GM23338 (cell line): ENCODE measurements at regions not wholly inside any gene's neighbourhood (a gene's known extent, or its start where the extent isn't known, plus 50 kb on each side); places are given as distances from the start of the nearest gene placed in this dataset.

Source experiments
- ATAC-seq: fragments of 200-7000 bp; cut with Tn5 transposase; 3 replicates; pipeline ENCODE4 v1.9.1; 2020
- DNase-seq: peaks from one replicate; pipeline ENCODE4 v3.0.0-alpha.2; 2015; ENCODE audit warnings: low spot score
- H2AFZ ChIP-seq: fragments of 200-600 bp; sonication (generic); 2 replicates; pipeline ENCODE4 v1.8.0; 2016; ENCODE audit warnings: antibody characterized with exemption, mild to moderate bottlenecking, moderate library complexity
- H3F3A ChIP-seq: fragments of 200-600 bp; sonication (generic); replicated peaks from 2 replicates; pipeline ENCODE4 v1.8.0; 2017; ENCODE audit warnings: antibody characterized with exemption, mixed run types, low read depth
- H3K27ac ChIP-seq: fragments of 200-600 bp; sonication (generic); 2 replicates; pipeline ENCODE4 v1.6.1; 2016; ENCODE audit warnings: low read depth
- H3K27me3 ChIP-seq: fragments of 200-600 bp; sonication (generic); 2 replicates; pipeline ENCODE4 v1.8.0; 2016; ENCODE audit warnings: mild to moderate bottlenecking, mixed run types, moderate library complexity; ENCODE audit not compliant: insufficient read depth
- H3K36me3 ChIP-seq: fragments of 200-600 bp; sonication (generic); 2 replicates; pipeline ENCODE4 v1.8.0; 2016; ENCODE audit warnings: mild to moderate bottlenecking; ENCODE audit not compliant: insufficient read depth
- H3K4me1 ChIP-seq: fragments of 200-600 bp; sonication (generic); 2 replicates; pipeline ENCODE4 v1.8.0; 2016; ENCODE audit warnings: mild to moderate bottlenecking, moderate library complexity; ENCODE audit not compliant: insufficient read depth
- H3K4me2 ChIP-seq: fragments of 200-600 bp; sonication (generic); 2 replicates; pipeline ENCODE4 v1.7.1; 2017; ENCODE audit warnings: mixed run types
- H3K4me3 ChIP-seq: fragments of 200-600 bp; sonication (generic); 2 replicates; pipeline ENCODE4 v1.6.1; 2016; ENCODE audit warnings: mixed run types
- H3K79me2 ChIP-seq: fragments of 200-600 bp; sonication (generic); replicated peaks from 2 replicates; pipeline ENCODE4 v1.8.0; 2017; ENCODE audit warnings: mild to moderate bottlenecking; ENCODE audit not compliant: insufficient read depth
- H3K9me2 ChIP-seq: fragments of 200-600 bp; sonication (generic); 2 replicates; pipeline ENCODE4 v1.8.0; 2017; ENCODE audit not compliant: insufficient read depth
- H4K20me1 ChIP-seq: fragments of 200-600 bp; sonication (generic); replicated peaks from 2 replicates; pipeline ENCODE4 v1.8.0; 2017; ENCODE audit warnings: mild to moderate bottlenecking; ENCODE audit not compliant: insufficient read depth
- H3K27ac Mint-ChIP-seq: 2 replicates; pipeline ENCODE4 v1.8.0; 2020; ENCODE audit warnings: inconsistent platforms, mild to moderate bottlenecking, moderate library complexity, mixed read lengths
- H3K27me3 Mint-ChIP-seq: 3 replicates; pipeline ENCODE4 v1.8.0; 2022; ENCODE audit warnings: low read depth, mild to moderate bottlenecking, moderate library complexity, mixed read lengths, inconsistent platforms; ENCODE audit not compliant: insufficient read depth, poor library complexity
- H3K36me3 Mint-ChIP-seq: 3 replicates; pipeline ENCODE4 v1.8.0; 2021; ENCODE audit warnings: low read depth, mild to moderate bottlenecking, inconsistent platforms, moderate library complexity, mixed read lengths
- H3K4me1 Mint-ChIP-seq: 3 replicates; pipeline ENCODE4 v1.8.0; 2020; ENCODE audit warnings: mild to moderate bottlenecking, inconsistent platforms, mixed read lengths
- H3K4me3 Mint-ChIP-seq: 3 replicates; pipeline ENCODE4 v1.8.0; 2021; ENCODE audit warnings: moderate library complexity, mild to moderate bottlenecking, inconsistent platforms, mixed read lengths
- H3K9me3 Mint-ChIP-seq: 3 replicates; pipeline ENCODE4 v1.8.0; 2020; ENCODE audit warnings: moderate library complexity, mild to moderate bottlenecking, inconsistent platforms, mixed read lengths
- REST ChIP-seq: IDR thresholded peaks from one replicate; pipeline ENCODE4 v1.6.1; 2018; ENCODE audit warnings: antibody characterized with exemption; ENCODE audit not compliant: unreplicated experiment
- STAT1 ChIP-seq: IDR thresholded peaks from one replicate; pipeline ENCODE4 v1.6.1; 2016; ENCODE audit warnings: antibody characterized with exemption; ENCODE audit not compliant: unreplicated experiment
- ZNF114 ChIP-seq: fragments of 250-450 bp; sonication (Bioruptor Pico); IDR thresholded peaks from 2 replicates; pipeline ENCODE4 v1.5.0; 2020; ENCODE audit warnings: mild to moderate bottlenecking, moderate library complexity
- ZNF331 ChIP-seq: fragments of 250-450 bp; sonication (Bioruptor Pico); IDR thresholded peaks from 2 replicates; pipeline ENCODE4 v1.5.0; 2020; ENCODE audit warnings: low read depth, mild to moderate bottlenecking, moderate library complexity
- ZNF462 ChIP-seq: fragments of 250-450 bp; sonication (Bioruptor Pico); IDR thresholded peaks from 2 replicates; pipeline ENCODE4 v1.5.0; 2020; ENCODE audit warnings: mild to moderate bottlenecking, moderate library complexity

DNA sequence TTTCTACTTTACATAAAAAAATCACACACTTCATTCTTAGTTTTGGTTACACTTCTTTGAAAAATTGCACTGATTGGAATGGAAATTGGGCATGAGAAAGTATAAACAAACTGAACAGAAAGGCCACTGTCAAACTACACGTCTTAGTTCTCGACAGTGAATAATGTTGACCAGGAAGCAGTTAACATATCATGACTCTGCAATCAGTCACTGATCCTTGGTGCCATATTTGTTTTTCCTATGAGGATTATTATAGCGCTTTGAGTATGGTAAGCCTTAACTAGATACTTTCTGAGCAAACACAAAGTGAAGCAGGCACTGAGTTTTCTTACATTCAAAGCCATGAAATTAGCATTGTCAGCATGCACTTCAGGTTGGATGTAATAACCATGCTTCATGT lies 495.1 kb upstream of the ANKRD30A start (continued):
- TF ChIP-seq ZNF462 (CRISPR knock-in tag) (no peak), ZNF114 (no peak), REST (no peak)

DNA sequence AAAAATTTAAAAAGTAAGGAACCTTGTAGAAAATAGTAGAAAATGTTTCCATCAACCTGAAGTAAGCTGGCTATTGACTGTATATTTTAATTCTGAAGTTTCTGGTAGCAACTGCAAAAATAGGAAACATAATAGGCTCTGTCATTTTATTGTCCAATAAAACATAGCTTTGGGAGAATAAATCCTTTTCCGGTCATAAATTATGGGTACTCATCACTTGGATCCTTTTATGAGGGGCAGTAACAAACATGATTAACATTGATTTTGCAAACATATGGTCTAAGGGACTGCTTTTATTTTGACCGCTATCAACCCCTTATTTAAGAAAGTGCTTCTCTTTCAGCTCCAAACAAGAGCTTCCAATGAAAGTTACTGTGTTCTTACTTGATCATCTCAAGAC lies 495.9 kb upstream of the ANKRD30A start:
- Mint-ChIP-seq H3K4me3 (no peak overlapping the region), H3K27me3 (no peaks in the 10 kb centered on the region), H3K36me3 (peaks cover 8% of the 10 kb centered on the region; the same call in 2 of the 3 replicates), H3K9me3 (peaks cover 10% of the 10 kb centered on the region), H3K27ac (no peak overlapping the region), H3K4me1 (no peaks in the 10 kb centered on the region)
- H3K4me3 ChIP-seq = no peak overlapping the region
- no peak overlapping the region for H2AFZ ChIP-seq
- H3K36me3 ChIP-seq = no peaks in the 10 kb centered on the region
- H3K4me2 ChIP-seq = no peak overlapping the region
- no peaks in the 10 kb centered on the region for H3K27me3 ChIP-seq
- no peak overlapping the region for H3K27ac ChIP-seq
- H4K20me1 ChIP-seq = no peaks in the 10 kb centered on the region
- ATAC-seq = no peak
- DNase-seq = no peak
- H3F3A ChIP-seq = no peaks in the 10 kb centered on the region
- no peaks in the 10 kb centered on the region for H3K9me2 ChIP-seq
- no peaks in the 10 kb centered on the region; the same call in 1 of the 2 replicates for H3K4me1 ChIP-seq
- H3K79me2 ChIP-seq = no peaks in the 10 kb centered on the region
- TF ChIP-seq STAT1 (no peak), ZNF462 (CRISPR knock-in tag) (no peak), ZNF331 (CRISPR knock-in tag) (no peak)
